CMK (cell line): ENCODE measurements at regions not wholly inside any gene's neighbourhood (a gene's known extent, or its start where the extent isn't known, plus 50 kb on each side); places are given as distances from the start of the nearest gene placed in this dataset.
"Not testable (repeated sequence)": the region's sequence is repeated elsewhere in the genome, so short reads cannot be mapped to it uniquely, and the experiment has no call there.

Experiments used
- DNase-seq: peaks from one replicate; pipeline ENCODE4 v3.0.0-alpha.2; 2010; ENCODE audit warnings: low read depth

GRCh38 chr21:20261364-20261763 is 736.8 kb upstream of the NCAM2 start:
- DNase-seq: no peak

DNA sequence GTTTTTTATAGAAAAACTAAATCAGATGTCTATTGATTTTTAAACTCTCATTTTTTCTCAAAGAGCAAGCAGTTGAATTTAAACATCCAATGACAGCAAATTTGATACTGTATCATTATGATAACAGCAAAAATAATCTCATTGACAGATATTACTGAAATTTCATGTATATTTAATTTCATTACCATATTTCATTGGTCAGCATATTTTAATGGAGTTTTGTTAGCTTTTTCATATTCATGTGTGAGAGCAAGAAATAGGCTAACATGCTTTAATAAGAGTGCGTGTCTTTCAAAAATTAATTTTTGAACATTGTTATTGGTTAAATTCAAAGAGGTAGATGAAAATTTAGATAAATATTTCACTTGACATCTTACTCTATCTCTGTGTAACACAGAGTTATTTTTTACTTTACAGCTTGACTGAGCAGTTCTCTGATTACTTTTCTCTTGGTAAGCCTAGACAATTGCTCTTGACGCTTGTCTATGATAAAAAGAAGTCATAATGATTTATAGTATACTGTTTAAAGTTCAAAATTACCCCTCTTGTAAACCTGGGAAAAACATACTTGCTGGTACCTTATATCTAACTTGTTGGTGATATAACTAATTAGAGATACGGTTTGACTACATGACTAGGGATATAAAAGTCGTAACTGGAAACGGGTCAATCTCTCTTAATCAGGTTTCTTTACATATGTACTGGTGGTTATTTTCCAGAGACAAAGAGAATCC is 732.3 kb upstream of the NCAM2 start:
- no peak for DNase-seq

- DNase-seq: no peak
These were observed 731.8 kb upstream of the NCAM2 start for GRCh38 chr21:20266441-20266710.

DNA sequence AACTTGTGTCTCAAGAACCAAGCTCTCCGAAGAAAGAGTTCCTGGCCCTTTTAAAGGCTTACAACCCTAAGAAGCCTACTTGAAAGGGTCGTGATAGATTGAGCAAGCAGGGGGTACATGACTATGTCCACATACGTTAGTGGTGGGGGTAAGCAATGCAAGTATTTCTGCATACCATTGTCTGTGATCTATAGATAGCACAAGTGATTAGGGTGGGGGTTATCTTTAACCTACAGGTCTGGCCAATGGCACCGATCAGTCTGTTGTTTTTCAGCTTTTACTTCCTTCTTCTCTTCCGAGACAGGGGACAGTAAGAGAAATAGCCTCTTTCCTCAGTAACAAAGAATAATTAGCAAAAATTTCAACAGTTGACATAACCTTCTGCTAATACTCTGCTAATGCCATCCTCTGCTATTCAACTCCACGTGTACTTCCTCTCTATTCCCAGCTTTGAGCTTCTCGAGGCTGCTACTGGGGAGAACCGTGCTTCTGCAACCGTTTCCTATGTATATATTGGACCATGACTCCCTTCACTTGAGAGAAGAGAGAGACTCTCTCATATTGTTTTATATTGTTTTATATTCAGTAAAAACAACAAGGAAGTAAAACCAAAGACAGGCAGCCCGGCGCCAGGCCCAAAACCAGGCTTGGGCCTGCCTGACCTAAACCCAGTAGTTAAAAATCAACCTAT is 727.7 kb upstream of the NCAM2 start:
- DNase-seq: peak; percentile 49

GRCh38 chr21:20272791-20273362 is 725.3 kb upstream of the NCAM2 start:
- DNase-seq: no peak

DNA sequence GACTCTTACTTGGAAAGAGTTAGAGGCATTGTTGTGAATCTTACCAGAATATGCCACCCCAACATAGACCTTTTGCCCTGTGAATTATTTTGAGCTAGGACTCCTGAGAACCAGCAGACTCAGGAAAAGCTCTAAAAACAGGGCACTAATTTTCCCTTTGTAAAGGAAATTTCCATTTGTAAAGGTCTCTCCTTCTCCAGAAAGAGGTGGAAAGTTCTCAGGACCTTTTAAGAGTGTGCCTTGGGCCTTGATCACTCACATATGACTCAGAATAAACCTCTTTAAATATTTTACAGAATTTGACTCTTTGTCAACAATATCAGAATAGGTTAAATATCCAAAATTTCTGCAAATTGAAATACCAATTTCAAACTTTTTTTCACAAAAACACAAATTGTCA is 721.8 kb upstream of the NCAM2 start:
- DNase-seq: no peak

GRCh38 chr21:20276954-20277353 is 721.3 kb upstream of the NCAM2 start:
- no peak for DNase-seq

GRCh38 chr21:20283836-20284235 is 714.4 kb upstream of the NCAM2 start:
- no peak for DNase-seq

GRCh38 chr21:20292280-20292679 is 705.9 kb upstream of the NCAM2 start:
- no peak for DNase-seq

GRCh38 chr21:20292854-20293253 is 705.4 kb upstream of the NCAM2 start:
- not testable (repeated sequence) for DNase-seq

GRCh38 chr21:20301395-20301794 is 696.8 kb upstream of the NCAM2 start:
- no peak for DNase-seq

- no peak for DNase-seq
These were observed 696.1 kb upstream of the NCAM2 start for GRCh38 chr21:20302084-20302483.

DNA sequence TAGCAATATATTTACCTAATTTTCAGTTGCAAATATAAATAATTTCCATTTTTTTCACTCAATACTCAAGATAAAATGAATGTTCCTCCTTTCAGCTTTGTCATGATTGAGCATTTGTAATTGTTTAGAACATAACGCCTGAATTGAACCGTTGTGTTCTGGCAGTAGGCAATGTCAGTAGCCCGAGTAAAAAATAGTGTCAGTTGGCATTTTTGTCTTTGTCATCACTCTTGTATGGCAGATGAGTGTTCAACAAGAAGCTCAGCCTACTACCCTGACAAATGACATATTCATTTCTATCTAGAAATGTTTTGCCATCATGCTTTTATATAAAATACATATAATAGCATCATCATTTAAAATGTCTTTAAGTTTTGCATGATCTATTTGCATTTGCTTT is 691.4 kb upstream of the NCAM2 start:
- no peak for DNase-seq

- DNase-seq: no peak
These were observed 689.5 kb upstream of the NCAM2 start for GRCh38 chr21:20308586-20309315.

DNA sequence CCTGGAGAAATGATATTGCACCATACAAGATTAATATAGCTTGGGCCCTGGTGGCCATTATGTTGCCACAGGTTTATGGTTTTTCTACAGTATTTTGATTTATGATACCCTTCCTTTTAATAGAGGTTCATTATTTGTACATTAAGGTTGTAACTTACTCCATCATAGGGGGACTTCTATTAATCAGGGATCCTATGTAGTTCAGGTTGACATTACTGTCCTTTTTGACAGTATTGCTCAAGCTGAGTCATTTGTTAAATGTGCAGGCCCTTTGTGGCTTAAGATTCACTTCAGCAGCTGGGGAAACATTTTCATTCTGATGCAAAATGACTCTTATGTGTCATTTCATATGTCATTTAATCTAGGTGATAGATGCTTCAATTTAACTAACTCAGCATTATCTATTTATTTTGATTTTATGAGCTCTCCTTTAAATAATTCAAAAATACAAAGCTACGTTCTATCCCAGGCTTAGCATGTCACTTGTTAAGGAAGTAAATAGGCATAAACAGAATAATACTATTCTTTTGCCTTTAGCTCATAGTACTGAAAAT is 686.9 kb upstream of the NCAM2 start:
- no peak for DNase-seq

DNA sequence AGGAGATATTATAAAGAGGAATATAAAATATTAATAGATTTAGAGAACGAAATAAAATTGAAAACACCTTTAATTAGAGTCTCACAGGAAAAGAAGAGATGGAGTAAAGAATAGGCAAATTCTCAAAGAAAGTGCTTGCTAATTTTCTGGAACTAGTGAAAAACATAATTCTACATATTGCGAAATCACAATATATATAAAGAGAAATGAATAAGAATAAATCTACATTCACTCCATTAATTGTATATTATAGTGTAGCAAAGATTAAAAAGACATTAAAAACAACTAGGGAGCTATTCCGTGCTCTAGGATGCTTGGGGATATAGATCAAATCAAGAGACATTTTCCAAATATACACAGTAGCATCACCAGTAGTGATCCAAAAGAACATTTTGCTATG is 685.2 kb upstream of the NCAM2 start:
- no peak for DNase-seq

GRCh38 chr21:20315042-20315441 is 683.2 kb upstream of the NCAM2 start:
- DNase-seq: no peak

- no peak for DNase-seq
These were observed 668.6 kb upstream of the NCAM2 start for GRCh38 chr21:20329636-20330035.

DNA sequence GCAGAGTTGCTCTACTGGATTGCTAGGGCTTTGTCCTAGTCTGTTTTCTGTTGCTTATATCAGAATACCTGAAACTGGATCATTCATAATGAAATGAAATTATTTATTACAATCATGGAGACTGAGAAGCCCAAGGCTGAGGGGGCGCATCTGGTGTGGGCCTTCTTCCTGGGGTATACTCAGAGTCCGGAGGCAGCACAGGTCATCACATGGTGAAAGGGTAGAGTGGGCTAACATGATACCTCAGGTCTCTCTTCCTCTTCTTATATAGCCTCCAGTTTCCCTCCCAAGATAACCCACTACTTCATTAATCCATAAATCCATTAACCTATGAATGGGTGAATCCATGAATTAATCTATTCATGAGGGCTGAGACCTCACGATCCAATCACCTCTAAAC is 667.6 kb upstream of the NCAM2 start:
- DNase-seq: no peak

GRCh38 chr21:20334585-20334984 is 663.6 kb upstream of the NCAM2 start:
- no peak for DNase-seq

DNA sequence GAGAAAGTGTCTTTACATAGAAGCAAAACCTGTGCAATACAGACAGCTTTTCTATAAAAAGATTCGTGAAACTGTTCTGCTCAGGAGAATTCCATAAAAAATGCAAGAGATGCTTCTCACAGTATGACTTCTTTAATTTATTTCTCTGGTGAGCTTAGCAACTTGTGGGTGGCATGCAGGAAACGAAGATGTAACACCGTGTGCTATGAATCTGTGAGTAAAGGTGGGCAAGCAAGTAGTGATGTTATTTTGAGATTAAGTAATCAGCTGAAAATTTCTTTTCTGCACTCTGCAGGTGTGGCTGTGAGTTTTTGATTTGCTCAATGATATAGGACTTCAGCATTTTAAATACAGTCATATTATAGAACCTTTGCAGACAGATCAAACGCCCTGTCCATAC is 656.8 kb upstream of the NCAM2 start:
- DNase-seq: no peak

DNA sequence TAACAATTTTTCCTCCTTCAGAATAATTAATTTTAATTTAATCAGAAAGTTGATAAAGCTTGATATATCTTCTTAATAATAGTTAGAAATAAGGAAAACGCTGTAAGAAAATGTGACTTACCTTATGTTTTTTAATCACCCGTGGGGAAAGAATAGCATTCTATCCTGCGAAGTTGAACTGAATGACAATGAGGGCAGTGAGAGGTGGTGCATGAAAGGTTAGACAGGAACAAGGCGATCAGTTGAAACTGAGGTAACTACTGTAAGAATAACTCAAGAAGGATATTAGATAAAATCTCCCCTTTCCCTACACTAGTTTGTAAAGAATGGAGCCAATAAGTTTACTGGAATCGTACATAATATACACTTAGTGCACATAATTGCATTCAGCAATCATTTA is 655.0 kb upstream of the NCAM2 start:
- no peak for DNase-seq

- DNase-seq: no peak
These were observed 647.1 kb upstream of the NCAM2 start for GRCh38 chr21:20351138-20351537.
